ENCODE measurements at regions not wholly inside any gene's neighbourhood (a gene's known extent, or its start where the extent isn't known, plus 50 kb on each side); places are given as distances from the start of the nearest gene placed in this dataset.

DNA sequence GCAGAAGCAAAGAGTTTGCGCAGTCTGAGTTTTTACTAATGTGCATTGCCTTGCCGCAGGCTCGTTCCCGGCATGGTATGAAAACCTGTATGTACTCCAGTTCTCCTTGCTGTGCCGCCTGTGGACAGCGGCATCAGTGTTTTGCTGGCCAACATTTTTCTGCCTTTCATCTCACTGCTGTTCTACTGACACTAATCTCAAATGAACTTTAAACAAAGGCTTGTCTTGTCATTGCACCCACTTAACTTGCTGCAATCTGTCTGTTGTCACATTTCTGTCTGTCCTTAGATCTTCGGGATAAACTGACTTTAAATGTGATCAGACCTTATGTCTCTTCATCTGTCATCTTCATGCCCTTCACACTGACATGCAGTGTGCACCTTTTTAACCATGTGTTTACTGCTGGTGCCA is 71.7 kb upstream of the ZNRF2 start:
- H3K27ac ChIP-seq (ENCODE audit: low read depth, low read length): no peak overlapping the region
- no peak overlapping the region for H3K4me3 ChIP-seq (ENCODE audit: insufficient read depth, low read length, poor library complexity, severe bottlenecking)
- H4K20me1 ChIP-seq (ENCODE audit: low read depth, low read length): no peaks in the 10 kb centered on the region
- H3K9me3 ChIP-seq (ENCODE audit: insufficient read depth, low read length): no peaks in the 10 kb centered on the region
- H3K36me3 ChIP-seq (ENCODE audit: low read length): no peaks in the 10 kb centered on the region
- no peak overlapping the region for H2AFZ ChIP-seq (ENCODE audit: low read depth, low read length, severe bottlenecking)
- no peak overlapping the region for H3K9ac ChIP-seq (ENCODE audit: low read length)
- H3F3A ChIP-seq (ENCODE audit: insufficient read depth): peaks cover 8% of the 10 kb centered on the region; the same call in 1 of the 2 replicates
- H3K79me2 ChIP-seq (ENCODE audit: insufficient read depth, low read length): no peaks in the 10 kb centered on the region
- no peaks in the 10 kb centered on the region for H3K27me3 ChIP-seq (ENCODE audit: low read length)
- H3K9me2 ChIP-seq (replicated peaks; ENCODE audit: insufficient read depth, low read length): no peaks in the 10 kb centered on the region
- H3K4me2 ChIP-seq (ENCODE audit: low read depth, low read length, poor library complexity, severe bottlenecking): peak overlapping the region; percentile 19
- TF ChIP-seq EZH2phosphoT487 (conservative IDR thresholded peaks at IDR 0.05; ENCODE audit: low read length): no peak
- TF ChIP-seq, protein P1, sequence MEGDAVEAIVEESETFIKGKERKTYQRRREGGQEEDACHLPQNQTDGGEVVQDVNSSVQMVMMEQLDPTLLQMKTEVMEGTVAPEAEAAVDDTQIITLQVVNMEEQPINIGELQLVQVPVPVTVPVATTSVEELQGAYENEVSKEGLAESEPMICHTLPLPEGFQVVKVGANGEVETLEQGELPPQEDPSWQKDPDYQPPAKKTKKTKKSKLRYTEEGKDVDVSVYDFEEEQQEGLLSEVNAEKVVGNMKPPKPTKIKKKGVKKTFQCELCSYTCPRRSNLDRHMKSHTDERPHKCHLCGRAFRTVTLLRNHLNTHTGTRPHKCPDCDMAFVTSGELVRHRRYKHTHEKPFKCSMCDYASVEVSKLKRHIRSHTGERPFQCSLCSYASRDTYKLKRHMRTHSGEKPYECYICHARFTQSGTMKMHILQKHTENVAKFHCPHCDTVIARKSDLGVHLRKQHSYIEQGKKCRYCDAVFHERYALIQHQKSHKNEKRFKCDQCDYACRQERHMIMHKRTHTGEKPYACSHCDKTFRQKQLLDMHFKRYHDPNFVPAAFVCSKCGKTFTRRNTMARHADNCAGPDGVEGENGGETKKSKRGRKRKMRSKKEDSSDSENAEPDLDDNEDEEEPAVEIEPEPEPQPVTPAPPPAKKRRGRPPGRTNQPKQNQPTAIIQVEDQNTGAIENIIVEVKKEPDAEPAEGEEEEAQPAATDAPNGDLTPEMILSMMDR (IDR thresholded peaks at IDR 0.05; ENCODE audit: insufficient read depth, low read length, poor library complexity, severe bottlenecking): no peak

DNA sequence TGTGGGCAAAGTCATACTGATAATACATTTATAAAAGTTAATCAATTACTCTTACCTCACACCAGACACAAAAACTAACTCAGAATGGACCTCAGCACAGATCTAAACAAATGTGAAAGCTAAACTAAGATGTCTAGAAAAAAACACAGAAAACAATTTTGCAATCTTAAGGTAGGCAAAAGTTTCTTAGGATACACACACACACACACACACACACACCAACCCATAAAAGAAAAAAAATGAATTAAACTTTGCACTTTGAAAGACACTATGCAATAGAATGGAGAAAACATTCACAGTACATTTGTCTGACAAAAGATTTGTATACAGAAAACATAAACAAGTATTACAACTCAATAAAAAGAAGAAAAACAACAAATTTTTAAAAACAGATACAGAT is 70.8 kb upstream of the ZNRF2 start:
- Histone ChIP-seq H3K27ac (ENCODE audit: low read depth, low read length) (peak overlapping the region; percentile 17; the same call in 1 of the 2 replicates), H2AFZ (ENCODE audit: low read depth, low read length, severe bottlenecking) (no peak overlapping the region), H3F3A (ENCODE audit: insufficient read depth) (peaks cover 8% of the 10 kb centered on the region; the same call in 1 of the 2 replicates), H3K4me2 (ENCODE audit: low read depth, low read length, poor library complexity, severe bottlenecking) (peak overlapping the region; percentile 19), H3K9ac (ENCODE audit: low read length) (no peak overlapping the region), H3K79me2 (ENCODE audit: insufficient read depth, low read length) (no peaks in the 10 kb centered on the region), H4K20me1 (ENCODE audit: low read depth, low read length) (no peaks in the 10 kb centered on the region), H3K4me3 (ENCODE audit: insufficient read depth, low read length, poor library complexity, severe bottlenecking) (no peak overlapping the region), H3K9me2 (replicated peaks; ENCODE audit: insufficient read depth, low read length) (no peaks in the 10 kb centered on the region), H3K36me3 (ENCODE audit: low read length) (peaks cover 5% of the 10 kb centered on the region; the same call in 1 of the 2 replicates), H3K9me3 (ENCODE audit: insufficient read depth, low read length) (no peaks in the 10 kb centered on the region), H3K27me3 (ENCODE audit: low read length) (no peaks in the 10 kb centered on the region)
- TF ChIP-seq EZH2phosphoT487 (conservative IDR thresholded peaks at IDR 0.05; ENCODE audit: low read length): no peak
- TF ChIP-seq, protein P1 (IDR thresholded peaks at IDR 0.05; ENCODE audit: insufficient read depth, low read length, poor library complexity, severe bottlenecking): no peak

DNA sequence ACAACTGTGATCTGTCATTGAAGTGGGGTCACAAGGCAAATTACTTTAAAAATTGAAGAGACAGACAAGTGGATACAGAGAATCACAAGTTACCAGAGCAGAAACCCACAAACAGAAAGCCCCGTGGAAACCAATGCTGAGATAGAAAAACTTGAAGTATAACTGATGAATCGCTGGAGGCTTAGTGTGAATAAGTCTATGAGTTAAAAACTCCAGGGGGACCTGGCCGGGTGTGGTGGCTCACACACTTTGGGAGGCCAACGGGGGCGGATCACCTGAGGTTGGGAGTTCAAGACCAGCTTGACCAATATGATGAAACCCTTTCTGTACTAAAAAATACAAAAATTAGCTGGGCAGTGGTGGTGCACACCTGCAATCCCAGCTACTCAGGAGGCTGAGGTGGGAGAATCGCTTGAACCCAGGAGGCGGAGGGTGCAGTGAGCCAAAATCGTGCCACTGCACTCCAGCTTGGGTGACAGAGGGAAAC is 69.7 kb upstream of the ZNRF2 start:
- Histone ChIP-seq H4K20me1 (ENCODE audit: low read depth, low read length) (no peaks in the 10 kb centered on the region), H3K4me3 (ENCODE audit: insufficient read depth, low read length, poor library complexity, severe bottlenecking) (no peak overlapping the region), H3K27ac (ENCODE audit: low read depth, low read length) (no peak overlapping the region), H3K27me3 (ENCODE audit: low read length) (no peaks in the 10 kb centered on the region), H2AFZ (ENCODE audit: low read depth, low read length, severe bottlenecking) (no peak overlapping the region), H3K9me3 (ENCODE audit: insufficient read depth, low read length) (0 out of 2 replicates have a peak, but pooled peaks cover 4% of the 10 kb centered on the region), H3K9me2 (replicated peaks; ENCODE audit: insufficient read depth, low read length) (no peaks in the 10 kb centered on the region), H3K36me3 (ENCODE audit: low read length) (peaks cover 10% of the 10 kb centered on the region), H3F3A (ENCODE audit: insufficient read depth) (peaks cover 8% of the 10 kb centered on the region; the same call in 1 of the 2 replicates), H3K4me2 (ENCODE audit: low read depth, low read length, poor library complexity, severe bottlenecking) (no peak overlapping the region), H3K79me2 (ENCODE audit: insufficient read depth, low read length) (no peaks in the 10 kb centered on the region), H3K9ac (ENCODE audit: low read length) (no peak overlapping the region)
- TF ChIP-seq, protein P1 (IDR thresholded peaks at IDR 0.05; ENCODE audit: insufficient read depth, low read length, poor library complexity, severe bottlenecking): no peak
- no peak for TF ChIP-seq EZH2phosphoT487 (conservative IDR thresholded peaks at IDR 0.05; ENCODE audit: low read length)
